Cardiac septum (tissue), 1 donor: ENCODE measurements at regions not wholly inside any gene's neighbourhood (a gene's known extent, or its start where the extent isn't known, plus 50 kb on each side); places are given as distances from the start of the nearest gene placed in this dataset.
A peak's percentile ranks its signal among the peaks of the same experiment; 100 is the strongest.

Experiments used
- DNase-seq: peaks from one replicate; pipeline ENCODE4 v3.0.0-alpha.2; 2020; ENCODE audit warnings: low spot score
- intact Hi-C: fragments of 100-400 bp; cut with DNase I; formaldehyde crosslinking; loops from one replicate; pipeline ENCODE4 v1.14.0; 2022
- donor health status: DM: no; HTN: no; CAD: no.

DNA sequence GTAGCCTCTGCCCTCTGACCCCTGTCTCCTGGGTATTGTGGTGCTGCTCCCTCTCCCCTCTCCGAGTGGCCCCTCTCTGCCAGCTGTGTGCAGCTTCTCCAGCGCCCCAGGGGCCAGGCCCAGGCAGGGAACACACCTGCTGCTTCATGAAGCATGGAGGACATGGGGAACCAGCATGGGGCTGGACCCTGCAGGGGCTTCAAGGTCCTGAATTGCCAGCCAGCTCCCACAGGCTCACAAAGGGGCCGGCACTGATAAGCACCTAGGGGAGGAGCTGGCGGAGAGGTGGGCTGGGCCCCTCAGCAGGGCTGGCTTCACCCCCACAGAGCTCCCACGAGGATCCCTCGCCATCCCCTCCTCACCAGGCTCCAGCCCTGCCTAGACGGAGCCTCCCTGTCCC lies 77.4 kb upstream of the GPC1 start:
- peak; percentile 69 for DNase-seq
- intact Hi-C loops: no loop called here

DNA sequence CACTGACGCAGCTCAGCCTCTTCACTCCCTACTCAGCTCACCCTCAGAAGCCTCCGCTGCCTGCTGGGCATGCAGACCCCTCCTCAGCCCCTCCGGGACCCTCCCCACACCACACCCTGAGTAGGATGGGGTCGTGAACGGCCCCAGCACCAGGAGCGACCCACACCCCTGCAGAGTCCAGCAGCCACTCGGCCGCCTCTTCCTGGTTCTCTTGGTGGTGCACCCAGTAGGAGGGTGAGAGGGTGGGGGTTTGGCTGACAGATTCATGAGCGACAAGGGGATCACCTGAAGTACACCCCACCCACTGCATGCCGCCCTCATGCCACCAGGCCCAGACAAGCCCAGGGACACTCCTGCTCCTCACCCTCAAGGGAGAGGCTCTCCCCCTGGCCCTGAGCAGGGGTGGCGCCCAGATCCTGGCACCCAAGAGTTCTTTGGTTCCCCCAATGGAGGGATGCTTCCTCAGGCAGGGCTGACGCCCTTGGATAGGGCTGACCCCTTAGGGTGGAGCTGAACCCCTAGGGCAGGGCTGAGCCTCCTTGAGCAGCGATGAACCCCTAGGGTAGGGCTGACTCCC lies 76.6 kb upstream of the GPC1 start:
- intact Hi-C loops: no loop called here

GRCh38 chr2:240359695-240360094 lies 75.8 kb upstream of the GPC1 start:
- no peak for DNase-seq
- intact Hi-C loops: no loop called here

More for the DNA sequence above, 76.6 kb upstream of the GPC1 start:
- peak; percentile 66 for DNase-seq

DNA sequence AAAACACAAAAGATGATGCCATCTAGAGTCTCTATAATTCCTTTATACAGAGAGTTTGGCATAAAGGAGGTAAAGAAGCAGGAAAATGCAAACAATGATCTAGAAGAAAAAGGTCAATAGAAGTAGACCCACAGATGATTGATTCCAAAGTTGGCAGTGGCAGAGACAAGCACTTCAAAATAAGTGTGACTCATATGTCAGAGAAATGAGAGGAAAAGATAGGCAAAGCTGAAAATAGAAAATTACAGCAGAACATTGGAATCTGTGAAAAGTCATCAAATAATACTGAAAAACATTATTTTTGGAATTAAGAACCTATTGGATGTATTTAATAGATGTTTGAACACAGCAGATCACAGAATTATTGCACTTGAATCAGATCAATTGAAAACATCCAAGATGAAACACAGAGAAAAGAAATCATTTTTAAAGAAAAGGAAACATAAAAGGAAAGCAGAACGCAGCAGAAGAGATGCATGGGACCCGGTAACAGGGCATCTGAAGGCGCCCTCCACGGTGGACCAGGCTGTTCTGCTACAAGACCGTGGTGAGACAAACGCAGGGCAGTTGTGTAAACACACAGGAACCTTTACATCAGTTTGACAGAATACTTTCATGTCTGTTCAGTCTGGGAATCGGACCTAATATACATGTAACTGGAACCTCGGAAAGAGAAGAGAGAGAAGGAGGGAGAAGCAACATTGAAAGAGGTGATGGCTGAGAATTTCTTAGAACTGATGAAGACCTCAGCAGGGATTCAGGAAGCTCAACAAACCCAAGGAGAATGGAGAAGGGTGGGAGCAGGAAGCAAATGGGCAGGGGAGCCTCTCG lies 74.6 kb upstream of the GPC1 start:
- DNase-seq: no peak
- intact Hi-C loops: no loop called here

DNA sequence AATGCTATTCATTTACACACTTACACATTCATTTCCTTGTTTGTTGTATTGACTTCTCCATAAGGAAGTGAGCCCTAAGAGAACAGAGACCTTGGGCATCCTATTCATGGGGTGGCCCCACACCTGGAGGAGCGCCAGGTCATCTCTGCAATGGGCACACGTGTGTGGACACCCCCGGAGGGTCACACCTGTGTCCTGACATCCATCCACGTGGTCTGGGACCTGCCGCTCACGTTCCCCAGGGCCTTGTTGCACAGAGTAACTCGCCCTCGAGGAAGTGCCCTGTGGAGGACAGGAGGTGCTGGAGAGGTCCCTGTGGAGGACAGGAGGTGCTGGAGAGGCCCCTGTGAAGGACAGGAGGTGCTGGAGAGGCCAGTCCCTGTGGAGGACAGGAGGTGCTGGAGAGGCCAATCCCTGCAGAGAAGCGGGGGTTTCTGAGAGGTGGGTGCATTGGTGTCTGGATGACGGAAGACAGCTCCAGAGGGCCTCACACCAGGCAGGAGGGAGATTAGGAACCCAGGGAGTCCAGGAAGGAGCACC lies 73.2 kb upstream of the GPC1 start:
- DNase-seq: no peak
- intact Hi-C loops: no loop called here

DNA sequence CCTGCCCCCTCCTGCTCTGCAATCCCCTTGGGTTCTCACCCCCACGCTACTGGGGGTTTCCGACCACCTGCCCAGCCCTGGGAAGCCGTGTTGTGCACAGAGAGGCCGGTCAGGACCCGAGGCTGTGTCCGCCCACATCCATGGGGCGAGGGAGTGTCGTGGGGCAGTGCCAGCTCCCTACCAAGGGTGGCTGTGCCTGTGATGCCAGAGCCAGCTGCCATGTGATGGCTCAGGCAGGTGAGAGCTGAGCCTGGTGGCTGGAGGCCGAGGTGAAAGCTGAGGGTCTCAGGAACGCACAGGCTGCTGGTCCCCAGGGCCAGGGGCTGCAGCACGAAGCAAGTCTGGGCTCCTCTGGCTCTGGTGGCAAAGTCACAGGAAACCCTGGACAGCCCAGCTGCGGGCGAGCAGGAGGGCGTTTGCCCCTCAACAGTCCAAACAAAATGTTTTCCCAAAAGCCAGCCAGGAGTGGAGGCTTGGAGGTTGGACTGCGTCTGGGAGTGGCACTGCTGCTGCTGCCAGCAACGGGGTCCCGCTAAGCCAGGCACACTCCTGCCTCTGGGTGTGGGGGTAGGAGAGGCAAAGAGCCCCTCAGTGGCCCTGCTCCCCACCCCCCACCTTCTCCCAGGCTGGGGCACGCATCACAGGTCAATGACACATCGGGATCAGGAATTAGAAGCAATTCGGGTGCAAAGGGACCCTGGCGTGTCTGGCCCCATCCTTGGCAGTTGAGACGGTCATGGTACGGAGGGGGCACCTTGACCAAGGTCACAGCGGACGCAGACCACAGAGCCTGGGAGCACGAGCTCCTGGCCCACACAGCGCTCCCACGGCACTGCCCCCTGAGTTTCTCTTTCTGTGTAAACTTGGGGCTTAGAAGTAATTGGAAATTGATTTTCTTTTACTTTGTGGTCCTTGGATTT lies 72.4 kb upstream of the GPC1 start:
- DNase-seq: no peak

DNA sequence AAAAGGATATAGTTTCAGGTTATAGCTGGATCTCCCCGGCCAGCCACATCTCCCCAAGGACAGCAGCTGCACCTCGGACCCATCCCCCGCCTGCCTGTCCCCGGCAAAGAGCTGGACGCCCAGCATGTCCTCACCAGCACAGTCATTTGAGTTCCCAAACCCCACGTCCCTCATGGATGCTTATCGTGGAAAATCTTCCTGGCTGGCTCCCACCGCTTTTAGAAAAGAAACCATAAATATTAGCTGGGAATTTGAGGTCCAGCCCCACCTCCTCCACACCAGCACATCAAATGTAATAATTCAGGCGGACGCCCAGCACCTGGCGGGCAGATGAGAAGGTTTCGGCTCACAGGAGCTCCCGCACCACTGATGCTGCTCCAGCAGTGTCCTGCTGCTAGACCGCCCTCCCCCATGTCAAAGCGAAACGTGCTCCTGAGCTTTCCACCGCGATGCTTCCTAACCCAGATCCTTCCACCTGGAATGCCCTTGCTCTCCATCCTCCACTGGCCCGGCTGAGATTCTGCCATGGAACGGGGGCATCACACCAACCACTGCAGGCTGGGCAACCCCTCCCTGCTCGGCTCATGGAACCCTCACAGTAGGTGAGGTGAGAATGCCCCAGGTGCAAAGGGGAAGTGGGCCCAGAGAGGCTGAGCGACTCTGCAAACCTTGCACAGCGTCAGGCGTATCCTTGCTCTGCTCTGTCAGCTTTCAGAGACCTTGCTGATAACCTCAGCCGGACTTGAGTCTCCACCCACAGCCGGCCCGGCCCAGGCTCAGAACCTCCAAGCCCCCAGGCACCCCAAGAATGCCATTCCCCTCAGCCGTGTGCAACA lies 71.5 kb upstream of the GPC1 start:
- intact Hi-C loops: no loop called here
- DNase-seq: no peak

More for the DNA sequence above, 72.4 kb upstream of the GPC1 start:
- intact Hi-C loops: no loop called here

GRCh38 chr2:240364582-240364960 lies 70.9 kb upstream of the GPC1 start:
- intact Hi-C loops: no loop called here
- no peak for DNase-seq

- DNase-seq: no peak
These were observed 70.3 kb upstream of the GPC1 start for GRCh38 chr2:240364961-240365775.

DNA sequence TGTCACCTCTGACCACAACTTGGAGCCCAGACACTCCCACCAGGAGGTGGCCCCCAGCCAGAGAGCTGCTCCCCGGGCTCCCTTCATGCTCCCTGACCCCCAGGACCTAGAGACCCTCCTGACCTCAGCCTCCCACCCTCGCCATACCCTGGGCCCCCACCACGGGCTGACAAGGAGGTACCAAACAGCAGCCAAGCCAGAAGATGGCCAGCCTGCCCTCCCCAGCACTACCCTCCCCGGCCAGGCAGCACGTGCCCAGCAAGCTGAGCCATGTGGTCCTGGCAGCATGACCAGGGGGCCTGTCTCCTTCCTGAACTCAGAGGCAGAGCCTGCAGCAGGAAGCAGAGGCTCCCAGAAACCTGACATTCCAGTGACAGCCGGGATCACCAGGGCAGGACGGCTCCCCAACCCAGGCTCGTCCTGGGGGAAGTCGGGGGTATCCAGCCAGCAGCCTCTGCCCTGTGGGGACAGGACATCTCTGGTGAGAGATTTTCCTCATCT lies 69.4 kb upstream of the GPC1 start:
- no peak for DNase-seq
- intact Hi-C loops: no loop called here

More at GRCh38 chr2:240364961-240365775, 70.3 kb upstream of the GPC1 start:
- intact Hi-C loops: no loop called here

DNA sequence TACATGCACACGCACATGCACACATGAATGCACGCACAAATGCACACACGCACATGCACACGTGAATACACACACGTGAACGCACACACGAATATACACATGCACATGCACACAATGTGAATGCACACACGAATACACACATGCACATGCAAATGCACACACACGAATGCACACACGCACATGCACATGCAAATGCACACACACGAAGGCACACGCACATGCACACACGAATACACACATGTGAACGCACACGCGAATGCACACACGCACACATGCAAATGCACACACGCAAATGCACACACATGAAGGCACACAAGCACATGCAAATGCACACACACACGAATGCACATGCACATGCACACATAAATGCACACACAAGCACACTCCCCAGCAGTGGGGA lies 68.6 kb upstream of the GPC1 start:
- no peak for DNase-seq
- intact Hi-C loops: no loop called here

DNA sequence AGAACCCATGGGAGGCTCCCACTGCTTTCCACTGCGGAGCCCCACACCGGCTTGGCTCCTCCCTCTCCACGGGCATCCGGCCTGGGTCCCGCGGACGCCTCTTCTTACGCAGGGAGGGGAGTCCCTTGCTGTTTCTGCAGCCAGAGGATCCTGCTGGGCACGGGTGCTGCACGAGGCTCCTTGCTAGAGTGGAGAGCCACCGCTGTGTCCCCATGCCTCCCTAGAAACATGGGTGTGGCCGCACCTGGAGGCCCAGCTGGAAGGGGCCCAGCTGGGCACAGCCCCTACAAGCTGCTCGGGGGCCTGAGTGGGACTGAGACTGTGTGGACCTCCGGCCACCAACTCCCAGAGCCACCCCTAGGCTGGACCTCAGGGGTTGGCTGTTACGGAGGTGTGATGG lies 67.7 kb upstream of the GPC1 start:
- no peak for DNase-seq
- intact Hi-C loops: no loop called here

GRCh38 chr2:240368781-240369331 lies 66.6 kb upstream of the GPC1 start:
- intact Hi-C loops: no loop called here

GRCh38 chr2:240369335-240369734 lies 66.1 kb upstream of the GPC1 start:
- intact Hi-C loops: no loop called here
- DNase-seq: no peak

More at GRCh38 chr2:240368781-240369331, 66.6 kb upstream of the GPC1 start:
- DNase-seq: no peak

- intact Hi-C loops: loop anchor here (1.0 to 2.0 kb wide), 3 partner anchors 65 to 137 kb away; partner anchors contain the start of gene GPC1
- peak; percentile 91 for DNase-seq
These were observed 65.5 kb upstream of the GPC1 start for GRCh38 chr2:240369801-240370585.

DNA sequence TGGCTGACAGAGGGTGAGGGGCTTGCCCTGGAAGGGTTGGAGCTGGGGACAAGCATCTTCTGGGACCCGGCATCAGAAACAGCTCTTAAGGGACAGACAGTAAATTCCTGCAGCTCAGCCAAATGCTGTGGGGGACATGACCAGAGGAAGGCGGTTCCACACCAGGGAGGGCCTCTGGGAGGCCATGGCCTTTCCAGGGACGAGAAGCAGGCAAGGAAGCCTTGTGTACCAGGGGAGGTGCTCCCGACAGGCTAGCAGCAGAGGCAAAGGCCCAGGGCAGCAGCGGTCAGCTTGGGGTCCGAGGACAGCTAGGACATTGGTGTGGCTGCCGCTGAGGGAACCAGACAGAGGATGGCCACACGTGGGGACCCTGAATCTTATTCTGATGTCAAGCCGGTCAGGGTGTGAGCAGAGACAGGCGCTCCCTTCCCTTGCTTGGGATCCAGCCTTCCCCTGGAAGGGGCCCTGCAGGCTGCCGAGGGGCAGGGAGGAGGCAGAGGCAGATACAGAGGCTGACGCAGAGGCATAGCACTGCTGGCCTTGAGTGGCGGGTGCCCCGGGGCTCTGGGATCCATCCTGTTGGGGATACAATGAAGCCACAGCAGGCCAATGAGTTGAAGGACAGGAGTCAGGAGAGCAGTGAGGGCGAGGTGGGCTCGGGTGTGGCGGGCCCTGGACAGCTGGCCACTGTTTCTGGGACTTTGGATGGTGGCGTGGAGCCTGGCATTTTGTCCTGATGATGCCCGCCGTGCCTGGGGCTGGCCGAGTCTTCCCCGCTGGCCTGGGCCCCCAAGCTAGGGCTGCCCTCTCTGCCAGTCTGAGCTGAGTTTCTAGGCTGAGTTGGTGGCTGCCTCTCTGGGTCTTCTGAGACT lies 64.1 kb upstream of the GPC1 start:
- intact Hi-C loops: loop anchor here (2.0 kb wide), 2 partner anchors 113 to 139 kb away; no protein-coding TSS in a partner anchor
- no peak for DNase-seq
